Neural cell (in vitro differentiated cells): ENCODE measurements at regions not wholly inside any gene's neighbourhood (a gene's known extent, or its start where the extent isn't known, plus 50 kb on each side); places are given as distances from the start of the nearest gene placed in this dataset.

Source experiments
- EP300 ChIP-seq: fragments of 450-650 bp; conservative IDR thresholded peaks from 2 replicates; pipeline ENCODE4 v1.6.1; 2014; ENCODE audit warnings: antibody characterized with exemption, mild to moderate bottlenecking, moderate library complexity; ENCODE audit not compliant: poor library complexity, severe bottlenecking
- EZH2 ChIP-seq: fragments of 200-600, 300-800 bp; shearing (Covaris generic), sonication (generic); IDR thresholded peaks from 2 replicates; pipeline ENCODE4 v1.6.1; 2014; ENCODE audit warnings: antibody characterized with exemption, low read length, borderline replicate concordance, mild to moderate bottlenecking; ENCODE audit not compliant: insufficient read depth, poor library complexity, severe bottlenecking
- POLR2AphosphoS5 ChIP-seq: IDR thresholded peaks from 2 replicates; pipeline ENCODE4 v1.6.1; 2012
- TF ChIP-seq, protein P1 (sequence below): fragments of 450-650 bp; IDR thresholded peaks from 2 replicates; pipeline ENCODE4 v1.5.1; 2014; ENCODE audit warnings: antibody characterized with exemption, mild to moderate bottlenecking, moderate library complexity; ENCODE audit not compliant: poor library complexity, severe bottlenecking

- TF ChIP-seq, protein P1, sequence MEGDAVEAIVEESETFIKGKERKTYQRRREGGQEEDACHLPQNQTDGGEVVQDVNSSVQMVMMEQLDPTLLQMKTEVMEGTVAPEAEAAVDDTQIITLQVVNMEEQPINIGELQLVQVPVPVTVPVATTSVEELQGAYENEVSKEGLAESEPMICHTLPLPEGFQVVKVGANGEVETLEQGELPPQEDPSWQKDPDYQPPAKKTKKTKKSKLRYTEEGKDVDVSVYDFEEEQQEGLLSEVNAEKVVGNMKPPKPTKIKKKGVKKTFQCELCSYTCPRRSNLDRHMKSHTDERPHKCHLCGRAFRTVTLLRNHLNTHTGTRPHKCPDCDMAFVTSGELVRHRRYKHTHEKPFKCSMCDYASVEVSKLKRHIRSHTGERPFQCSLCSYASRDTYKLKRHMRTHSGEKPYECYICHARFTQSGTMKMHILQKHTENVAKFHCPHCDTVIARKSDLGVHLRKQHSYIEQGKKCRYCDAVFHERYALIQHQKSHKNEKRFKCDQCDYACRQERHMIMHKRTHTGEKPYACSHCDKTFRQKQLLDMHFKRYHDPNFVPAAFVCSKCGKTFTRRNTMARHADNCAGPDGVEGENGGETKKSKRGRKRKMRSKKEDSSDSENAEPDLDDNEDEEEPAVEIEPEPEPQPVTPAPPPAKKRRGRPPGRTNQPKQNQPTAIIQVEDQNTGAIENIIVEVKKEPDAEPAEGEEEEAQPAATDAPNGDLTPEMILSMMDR: no peak
- TF ChIP-seq EZH2 (no peak), EP300 (no peak), POLR2AphosphoS5 (no peak)
Measured at GRCh38 chr2:66233981-66234380, 200.9 kb upstream of the MEIS1 start.
